K562 (cell line): ENCODE measurements at regions not wholly inside any gene's neighbourhood (a gene's known extent, or its start where the extent isn't known, plus 50 kb on each side); places are given as distances from the start of the nearest gene placed in this dataset.

Source experiments
- ATAC-seq: fragments of 200-7000 bp; cut with Tn5 transposase; 3 replicates; pipeline ENCODE4 v1.9.1; 2020; ENCODE audit warnings: moderate library complexity
- BruUV-seq: library from RNA; stranded (reverse); fragments of 400-500 nt; replicated peaks from 2 replicates; lab custom pipeline; 2021; lab: Mats Ljungman, UMichigan
- CTCF ChIA-PET: fragments of 300-600 bp; formaldehyde crosslinking; extraction: SDS; loops from one replicate; lab custom pipeline; 2021; ENCODE audit warnings: low intra/inter-chr PET ratio; lab: Yijun Ruan, JAX
- POLR2A ChIA-PET: fragments of 300-600, 350-650 bp; sonication (Branson Sonifier 250); formaldehyde crosslinking; extraction: SDS; loops from one replicate; lab custom pipeline; 2021; ENCODE audit warnings: antibody characterized with exemption, inconsistent platforms; lab: Yijun Ruan, JAX
- DNase-seq, 4 experiments: peaks; one replicate each; pipeline versions ENCODE4 v3.0.0 to v3.0.0-alpha.2; 2011 to 2018; ENCODE audit warnings: low spot score in 3 of 4, mixed read lengths in 3 of 4; ENCODE audit errors: extremely low read depth in 1 of 4
- FAIRE-seq: peaks from 2 replicates; lab custom pipeline; 2011; peaks lifted over from hg19 to GRCh38; lab: Jason Lieb, UNC
- H2AFZ ChIP-seq: 2 replicates; pipeline ENCODE4 v1.6.0; 2011; ENCODE audit warnings: low read depth, low read length, control low read depth, inconsistent platforms
- H3K27ac ChIP-seq: fragments of 200-600 bp; 3 replicates; pipeline ENCODE4 v1.8.0; 2011; ENCODE audit warnings: low read depth, mild to moderate bottlenecking, control low read depth, inconsistent platforms, low read length, moderate library complexity, mixed read lengths; ENCODE audit errors: extremely low read depth
- H3K27me3 ChIP-seq, 2 experiments: fragments of 300-600 bp in 1 of 2; 2 replicates in 1 of 2; 3 replicates in 1 of 2; pipeline versions ENCODE4 v1.6.0 to v1.8.0; 2011; ENCODE audit warnings: inconsistent platforms in 2 of 2, low read length in 2 of 2, mild to moderate bottlenecking in 1 of 2, mixed read lengths in 1 of 2, moderate library complexity in 1 of 2; ENCODE audit not compliant: control insufficient read depth in 2 of 2, insufficient read depth in 2 of 2
- H3K36me3 ChIP-seq: fragments of 300-600 bp; 3 replicates; pipeline ENCODE4 v1.8.0; 2011; ENCODE audit warnings: mild to moderate bottlenecking, low read length, inconsistent platforms; ENCODE audit not compliant: control insufficient read depth, insufficient read depth
- H3K4me1 ChIP-seq, 2 experiments: fragments of 200-600 bp in 1 of 2; replicated peaks in 1 of 2; 2 replicates in 1 of 2; 3 replicates in 1 of 2; pipeline versions ENCODE4 v1.5.1 to v1.8.0; 2011; ENCODE audit warnings: inconsistent platforms in 2 of 2, low read length in 2 of 2, mild to moderate bottlenecking in 1 of 2, mixed read lengths in 1 of 2, moderate library complexity in 1 of 2; ENCODE audit not compliant: control insufficient read depth in 2 of 2, insufficient read depth in 2 of 2
- H3K4me2 ChIP-seq: 2 replicates; pipeline ENCODE4 v1.6.1; 2011; ENCODE audit warnings: low read length, control low read depth, inconsistent platforms, mixed read lengths; ENCODE audit not compliant: insufficient read depth
- H3K4me3 ChIP-seq: fragments of 200-600 bp; sonication (generic), shearing (Covaris generic); 2 replicates; pipeline ENCODE4 v1.5.1; 2016; ENCODE audit warnings: control low read depth, inconsistent platforms
- H3K79me2 ChIP-seq: fragments of 200-600 bp; 3 replicates; pipeline ENCODE4 v1.8.0; 2011; ENCODE audit warnings: low read length, inconsistent platforms; ENCODE audit not compliant: control insufficient read depth, insufficient read depth
- H3K9ac ChIP-seq, 2 experiments: 2 replicates each; pipeline versions ENCODE4 v1.6.0 to v1.6.1; 2011; ENCODE audit warnings: low read depth in 2 of 2, low read length in 2 of 2, control low read depth in 1 of 2, inconsistent platforms in 1 of 2, mild to moderate bottlenecking in 1 of 2, mixed read lengths in 1 of 2; ENCODE audit not compliant: insufficient read depth in 1 of 2
- H3K9me1 ChIP-seq: one replicate; pipeline ENCODE4 v1.6.0; 2011; ENCODE audit warnings: inconsistent platforms, mild to moderate bottlenecking, low read length, moderate library complexity; ENCODE audit not compliant: control insufficient read depth, insufficient read depth
- H3K9me3 ChIP-seq: replicated peaks from 2 replicates; pipeline ENCODE4 v1.5.1; 2011; ENCODE audit warnings: low read depth, low read length, inconsistent platforms; ENCODE audit not compliant: control insufficient read depth, insufficient read depth
- H4K20me1 ChIP-seq: replicated peaks from 2 replicates; pipeline ENCODE4 v1.6.1; 2011; ENCODE audit warnings: low read length, inconsistent platforms, mixed read lengths; ENCODE audit not compliant: control insufficient read depth, insufficient read depth
- C11orf30 ChIP-seq: fragments of 450-650 bp; IDR thresholded peaks from 2 replicates; pipeline ENCODE4 v1.6.1; 2016; ENCODE audit warnings: low read depth, mild to moderate bottlenecking
- ESRRB ChIP-seq: fragments of 250-450 bp; sonication (Bioruptor Pico); IDR thresholded peaks from 2 replicates; pipeline ENCODE4 v1.5.0; 2020; ENCODE audit warnings: mild to moderate bottlenecking, moderate library complexity, borderline replicate concordance
- GATAD2A ChIP-seq: fragments of 450-650 bp; IDR thresholded peaks from 2 replicates; pipeline ENCODE4 v1.6.1; 2017
- NFATC3 ChIP-seq: fragments of 450-650 bp; IDR thresholded peaks from 2 replicates; pipeline ENCODE4 v1.6.1; 2017; ENCODE audit warnings: mild to moderate bottlenecking
- RNF2 ChIP-seq: sonication (generic); IDR thresholded peaks from 2 replicates; pipeline ENCODE4 v1.6.1; 2016
- ZFP91 ChIP-seq: sonication (generic); formaldehyde crosslinking; IDR thresholded peaks from 2 replicates; pipeline ENCODE4 v1.8.0; 2022; ENCODE audit warnings: mild to moderate bottlenecking, missing genetic modification reagents
- ZFX ChIP-seq: sonication (generic); formaldehyde crosslinking; IDR thresholded peaks from 2 replicates; pipeline ENCODE4 v1.8.0; 2022; ENCODE audit warnings: mild to moderate bottlenecking, missing genetic modification reagents, moderate library complexity
- ZNF217 ChIP-seq: sonication (generic); formaldehyde crosslinking; IDR thresholded peaks from 2 replicates; pipeline ENCODE4 v1.8.0; 2022; ENCODE audit warnings: mild to moderate bottlenecking, missing genetic modification reagents
- ZNF232 ChIP-seq: sonication (generic); formaldehyde crosslinking; IDR thresholded peaks from 2 replicates; pipeline ENCODE4 v1.8.0; 2022; ENCODE audit warnings: mild to moderate bottlenecking, missing genetic modification reagents
- ZNF41 ChIP-seq: fragments of 250-450 bp; sonication (Bioruptor Pico); conservative IDR thresholded peaks from 2 replicates; pipeline ENCODE4 v1.4.0; 2020; ENCODE audit warnings: mild to moderate bottlenecking
- ZNF511 ChIP-seq: sonication (generic); formaldehyde crosslinking; IDR thresholded peaks from 2 replicates; pipeline ENCODE4 v1.8.0; 2022; ENCODE audit warnings: mild to moderate bottlenecking, missing genetic modification reagents
- ZNF551 ChIP-seq: fragments of 250-450 bp; sonication (Bioruptor Pico); IDR thresholded peaks from 2 replicates; pipeline ENCODE4 v1.5.0; 2021; ENCODE audit warnings: mild to moderate bottlenecking, moderate library complexity
- ZNF696 ChIP-seq: fragments of 250-450 bp; sonication (Bioruptor Pico); conservative IDR thresholded peaks from 2 replicates; pipeline ENCODE4 v1.4.0; 2020; ENCODE audit warnings: mild to moderate bottlenecking, moderate library complexity
- ZNF76 ChIP-seq: fragments of 250-450 bp; sonication (Bioruptor Pico); IDR thresholded peaks from 2 replicates; pipeline ENCODE4 v1.4.0; 2020; ENCODE audit warnings: mild to moderate bottlenecking, moderate library complexity, borderline replicate concordance
- ZZZ3 ChIP-seq: fragments of 450-650 bp; IDR thresholded peaks from 2 replicates; pipeline ENCODE4 v1.6.1; 2016; ENCODE audit warnings: antibody characterized with exemption, mild to moderate bottlenecking, moderate library complexity
- WGBS: fragments of 100-300 bp; shearing (Covaris generic); methylation state at CpG from one replicate; pipeline ENCODE4 v1.1.6; 2016; ENCODE audit warnings: low coverage, mixed read lengths; ENCODE audit not compliant: insufficient coverage; ENCODE audit errors: missing lambda C conversion rate; 5-methylcytosine and 5-hydroxymethylcytosine counted together
- in situ Hi-C: fragments of 300-500 bp; cut with MboI; formaldehyde crosslinking; loops from 4 replicates; pipeline ENCODE4 v1.15.0; 2018; ENCODE audit warnings: inconsistent platforms, mixed read lengths
- intact Hi-C: fragments of 100-400 bp; cut with micrococcal nuclease; formaldehyde crosslinking; loops from 2 replicates; pipeline ENCODE4 v1.14.2; 2022
- TF ChIP-seq, protein P1 (sequence below): fragments of 200-800 bp; sonication (Bioruptor generic); IDR thresholded peaks from 2 replicates; pipeline ENCODE4 v1.6.1; 2016; ENCODE audit warnings: missing genetic modification characterization, missing compliant biosample characterization

DNA sequence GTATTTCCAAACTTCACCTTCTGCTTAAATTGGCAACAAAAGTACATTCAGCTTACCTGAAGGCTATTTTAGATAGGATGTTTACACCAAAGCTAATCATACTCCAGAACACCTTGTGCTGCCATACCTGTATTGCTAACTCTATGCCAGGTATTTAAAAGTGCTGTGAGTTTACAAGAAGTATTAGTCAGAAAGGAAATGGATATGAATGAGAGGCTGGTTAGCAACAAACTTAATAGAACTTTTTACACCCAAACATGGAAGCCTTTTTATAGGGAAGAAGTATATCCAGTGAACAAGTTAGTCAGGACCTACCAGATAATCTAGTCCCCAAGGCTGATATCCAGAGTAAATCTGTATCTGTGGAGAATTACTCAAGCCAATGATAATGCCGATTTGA, 131.2 kb upstream of the SPRY1 start:
- FAIRE-seq (no peak), ATAC-seq (no peak)

More for the DNA sequence above, 131.2 kb upstream of the SPRY1 start:
- no peak overlapping the region for H3K4me2 ChIP-seq
- ChIA-PET CTCF (no interaction called here), POLR2A (no interaction called here)
- H3K27ac ChIP-seq, result no peak overlapping the region
- H3K9ac ChIP-seq, result no peak overlapping the region
- in situ Hi-C loops, result no loop called here
- H3K27me3 ChIP-seq, result no peaks in the 10 kb centered on the region
- H3K36me3 ChIP-seq, result no peaks in the 10 kb centered on the region; the same call in 2 of the 3 replicates
- TF ChIP-seq, protein P1, sequence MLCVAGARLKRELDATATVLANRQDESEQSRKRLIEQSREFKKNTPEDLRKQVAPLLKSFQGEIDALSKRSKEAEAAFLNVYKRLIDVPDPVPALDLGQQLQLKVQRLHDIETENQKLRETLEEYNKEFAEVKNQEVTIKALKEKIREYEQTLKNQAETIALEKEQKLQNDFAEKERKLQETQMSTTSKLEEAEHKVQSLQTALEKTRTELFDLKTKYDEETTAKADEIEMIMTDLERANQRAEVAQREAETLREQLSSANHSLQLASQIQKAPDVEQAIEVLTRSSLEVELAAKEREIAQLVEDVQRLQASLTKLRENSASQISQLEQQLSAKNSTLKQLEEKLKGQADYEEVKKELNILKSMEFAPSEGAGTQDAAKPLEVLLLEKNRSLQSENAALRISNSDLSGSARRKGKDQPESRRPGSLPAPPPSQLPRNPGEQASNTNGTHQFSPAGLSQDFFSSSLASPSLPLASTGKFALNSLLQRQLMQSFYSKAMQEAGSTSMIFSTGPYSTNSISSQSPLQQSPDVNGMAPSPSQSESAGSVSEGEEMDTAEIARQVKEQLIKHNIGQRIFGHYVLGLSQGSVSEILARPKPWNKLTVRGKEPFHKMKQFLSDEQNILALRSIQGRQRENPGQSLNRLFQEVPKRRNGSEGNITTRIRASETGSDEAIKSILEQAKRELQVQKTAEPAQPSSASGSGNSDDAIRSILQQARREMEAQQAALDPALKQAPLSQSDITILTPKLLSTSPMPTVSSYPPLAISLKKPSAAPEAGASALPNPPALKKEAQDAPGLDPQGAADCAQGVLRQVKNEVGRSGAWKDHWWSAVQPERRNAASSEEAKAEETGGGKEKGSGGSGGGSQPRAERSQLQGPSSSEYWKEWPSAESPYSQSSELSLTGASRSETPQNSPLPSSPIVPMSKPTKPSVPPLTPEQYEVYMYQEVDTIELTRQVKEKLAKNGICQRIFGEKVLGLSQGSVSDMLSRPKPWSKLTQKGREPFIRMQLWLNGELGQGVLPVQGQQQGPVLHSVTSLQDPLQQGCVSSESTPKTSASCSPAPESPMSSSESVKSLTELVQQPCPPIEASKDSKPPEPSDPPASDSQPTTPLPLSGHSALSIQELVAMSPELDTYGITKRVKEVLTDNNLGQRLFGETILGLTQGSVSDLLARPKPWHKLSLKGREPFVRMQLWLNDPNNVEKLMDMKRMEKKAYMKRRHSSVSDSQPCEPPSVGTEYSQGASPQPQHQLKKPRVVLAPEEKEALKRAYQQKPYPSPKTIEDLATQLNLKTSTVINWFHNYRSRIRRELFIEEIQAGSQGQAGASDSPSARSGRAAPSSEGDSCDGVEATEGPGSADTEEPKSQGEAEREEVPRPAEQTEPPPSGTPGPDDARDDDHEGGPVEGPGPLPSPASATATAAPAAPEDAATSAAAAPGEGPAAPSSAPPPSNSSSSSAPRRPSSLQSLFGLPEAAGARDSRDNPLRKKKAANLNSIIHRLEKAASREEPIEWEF, result no peak
- no peak for TF ChIP-seq ZNF217 (CRISPR knock-in tag)
- no peak for TF ChIP-seq ZZZ3
- TF ChIP-seq RNF2, result no peak
- no peak for TF ChIP-seq ZNF41 (CRISPR knock-in tag)
- no peak for TF ChIP-seq ZFX (CRISPR knock-in tag)
- no peak for TF ChIP-seq ZNF696 (CRISPR knock-in tag)
- TF ChIP-seq NFATC3, result no peak
- TF ChIP-seq ZFP91 (CRISPR knock-in tag), result no peak
- no peak for TF ChIP-seq ZNF551 (CRISPR knock-in tag)
- no peak for TF ChIP-seq ZNF232 (CRISPR knock-in tag)
- TF ChIP-seq ZNF76, result no peak
- TF ChIP-seq ESRRB (CRISPR knock-in tag), result no peak
- no peak for TF ChIP-seq GATAD2A
- TF ChIP-seq C11orf30, result no peak
- TF ChIP-seq ZNF511 (CRISPR knock-in tag), result no peak
- TF ChIP-seq, all 486 proteins: peak for 0
- Histone ChIP-seq H3K4me3 (no peak overlapping the region), H4K20me1 (no peaks in the 10 kb centered on the region), H2AFZ (no peak overlapping the region), H3K9me3 (no peaks in the 10 kb centered on the region), H3K79me2 (no peaks in the 10 kb centered on the region), H3K9me1 (no peaks in the 10 kb centered on the region), H3K4me1 (no peaks in the 10 kb centered on the region)
- DNase-seq, result no peak
- intact Hi-C loops, result no loop called here
- no TSS peak for BruUV-seq
- WGBS, result 55% methylated on average over 1 of the region's 1 CpG
